H1 (cell line): ENCODE measurements at regions not wholly inside any gene's neighbourhood (a gene's known extent, or its start where the extent isn't known, plus 50 kb on each side); places are given as distances from the start of the nearest gene placed in this dataset.
A peak's percentile ranks its signal among the peaks of the same experiment; 100 is the strongest.

Source experiments
- CTCF ChIA-PET: fragments of 300-600 bp; sonication (Branson Sonifier 250); formaldehyde crosslinking; loops from one replicate; lab custom pipeline; 2021; ENCODE audit not compliant: partially characterized antibody; lab: Charles Lee
- POLR2A ChIA-PET: fragments of 300-600 bp; sonication (Branson Sonifier 250); formaldehyde crosslinking; loops from one replicate; lab custom pipeline; 2021; ENCODE audit warnings: inconsistent platforms; ENCODE audit not compliant: partially characterized antibody; lab: Charles Lee
- DNase-seq, 2 experiments: peaks; one replicate each; pipeline versions ENCODE4 v3.0.0 to v3.0.0-alpha.2; 2010 to 2022; ENCODE audit warnings: low spot score in 2 of 2, low read depth in 1 of 2, mixed read lengths in 1 of 2
- FAIRE-seq: peaks from 2 replicates; lab custom pipeline; 2011; peaks lifted over from hg19 to GRCh38; lab: Jason Lieb, UNC
- H2AFZ ChIP-seq: 2 replicates; pipeline ENCODE4 v1.8.1; 2012; ENCODE audit warnings: low read length, inconsistent platforms
- H2AK5ac ChIP-seq: 2 replicates; pipeline ENCODE4 v1.6.1; 2013; ENCODE audit warnings: low read depth, low read length
- H2BK120ac ChIP-seq: replicated peaks from 2 replicates; pipeline ENCODE3; 2013; ENCODE audit warnings: low read depth, low read length, inconsistent platforms
- H2BK12ac ChIP-seq: 2 replicates; pipeline ENCODE4 v1.6.1; 2013; ENCODE audit warnings: low read depth, low read length
- H2BK15ac ChIP-seq: 2 replicates; pipeline ENCODE4 v1.6.1; 2013; ENCODE audit warnings: low read length
- H2BK20ac ChIP-seq: 2 replicates; pipeline ENCODE4 v1.6.1; 2013; ENCODE audit warnings: low read length
- H2BK5ac ChIP-seq: 2 replicates; pipeline ENCODE4 v1.6.1; 2013; ENCODE audit warnings: low read depth, low read length
- H3K14ac ChIP-seq: 2 replicates; pipeline ENCODE4 v1.6.1; 2013; ENCODE audit warnings: inconsistent platforms; ENCODE audit not compliant: insufficient read length
- H3K18ac ChIP-seq: 2 replicates; pipeline ENCODE4 v1.6.1; 2013; ENCODE audit warnings: low read length; ENCODE audit errors: extremely low read depth
- H3K23ac ChIP-seq: 2 replicates; pipeline ENCODE4 v1.6.1; 2013; ENCODE audit warnings: inconsistent platforms; ENCODE audit not compliant: insufficient read length
- H3K23me2 ChIP-seq: 2 replicates; pipeline ENCODE4 v1.6.1; 2013; ENCODE audit warnings: low read depth, low read length
- H3K27ac ChIP-seq: 2 replicates; pipeline ENCODE4 v1.6.1; 2011; ENCODE audit warnings: low read depth, low read length, inconsistent platforms
- H3K27me3 ChIP-seq, 4 experiments: replicated peaks in 1 of 4; 1 replicate in 1 of 4; 2 replicates in 3 of 4; pipeline versions ENCODE4 v1.6.1 to v1.8.1; 2011 to 2013; ENCODE audit warnings: low read length in 3 of 4, mild to moderate bottlenecking in 3 of 4, inconsistent platforms in 2 of 4, mixed read lengths in 2 of 4, moderate library complexity in 1 of 4; ENCODE audit not compliant: control insufficient read depth in 3 of 4, insufficient read depth in 3 of 4; ENCODE audit errors: extremely low read depth in 1 of 4
- H3K36me3 ChIP-seq, 4 experiments: 2 replicates each; pipeline versions ENCODE4 v1.6.1 to v1.8.1; 2011 to 2013; ENCODE audit warnings: mild to moderate bottlenecking in 4 of 4, low read length in 3 of 4, moderate library complexity in 2 of 4, control low read depth in 1 of 4, inconsistent platforms in 1 of 4; ENCODE audit not compliant: insufficient read depth in 4 of 4, control insufficient read depth in 2 of 4
- H3K4ac ChIP-seq: replicated peaks from 2 replicates; pipeline ENCODE3; 2013; ENCODE audit warnings: low read length, low read depth, mixed read lengths, inconsistent platforms; ENCODE audit not compliant: insufficient read length
- H3K4me1 ChIP-seq, 4 experiments: replicated peaks in 1 of 4; 1 replicate in 1 of 4; 2 replicates in 3 of 4; pipeline versions ENCODE4 v1.6.1 to v1.8.1; 2011 to 2013; ENCODE audit warnings: low read length in 3 of 4, inconsistent platforms in 2 of 4, mixed read lengths in 1 of 4; ENCODE audit not compliant: insufficient read depth in 4 of 4, control insufficient read depth in 3 of 4
- H3K4me2 ChIP-seq, 2 experiments: 2 replicates each; pipeline versions ENCODE4 v1.6.1 to v1.8.1; 2011 to 2013; ENCODE audit warnings: low read depth in 2 of 2, low read length in 2 of 2, control low read depth in 1 of 2, inconsistent platforms in 1 of 2, mild to moderate bottlenecking in 1 of 2; ENCODE audit not compliant: insufficient read depth in 1 of 2
- H3K4me3 ChIP-seq, 4 experiments: fragments of 200-600, 300-600 bp in 1 of 4; sonication (generic), shearing (Covaris generic), sonication (Bioruptor Twin) in 1 of 4; 2 replicates each; pipeline versions ENCODE4 v1.5.1 to v1.8.1; 2011 to 2016; ENCODE audit warnings: low read length in 4 of 4, low read depth in 3 of 4, control low read depth in 2 of 4, inconsistent platforms in 2 of 4, mild to moderate bottlenecking in 2 of 4, mixed read lengths in 1 of 4, moderate library complexity in 1 of 4; ENCODE audit not compliant: insufficient read depth in 2 of 4; ENCODE audit errors: extremely low read depth in 1 of 4
- H3K56ac ChIP-seq: replicated peaks from 2 replicates; pipeline ENCODE3; 2013; ENCODE audit warnings: low read depth, mild to moderate bottlenecking, mixed read lengths, low read length, inconsistent platforms; ENCODE audit not compliant: insufficient read length
- H3K79me1 ChIP-seq: 2 replicates; pipeline ENCODE4 v1.6.1; 2013; ENCODE audit warnings: low read depth, low read length, control low read depth
- H3K79me2 ChIP-seq, 2 experiments: 2 replicates each; pipeline versions ENCODE4 v1.6.1 to v1.8.1; 2012 to 2013; ENCODE audit warnings: low read length in 2 of 2, mild to moderate bottlenecking in 2 of 2, inconsistent platforms in 1 of 2; ENCODE audit not compliant: insufficient read depth in 2 of 2, control insufficient read depth in 1 of 2
- H3K9ac ChIP-seq, 4 experiments: replicated peaks in 1 of 4; 1 replicate in 1 of 4; 2 replicates in 3 of 4; pipeline versions ENCODE4 v1.6.1 to v1.8.1; 2011 to 2013; ENCODE audit warnings: low read depth in 3 of 4, low read length in 3 of 4, control low read depth in 2 of 4, mild to moderate bottlenecking in 2 of 4, moderate library complexity in 2 of 4, inconsistent platforms in 1 of 4; ENCODE audit errors: extremely low read depth in 1 of 4
- H3K9me3 ChIP-seq, 2 experiments: 2 replicates each; pipeline versions ENCODE4 v1.6.1 to v1.8.1; 2012 to 2013; ENCODE audit warnings: mild to moderate bottlenecking in 2 of 2, moderate library complexity in 2 of 2, control low read depth in 1 of 2, inconsistent platforms in 1 of 2, low read depth in 1 of 2, low read length in 1 of 2, mixed read lengths in 1 of 2; ENCODE audit not compliant: insufficient read depth in 2 of 2
- H4K20me1 ChIP-seq, 2 experiments: replicated peaks in 1 of 2; 2 replicates each; pipeline versions ENCODE3 to v1.8.1; 2011 to 2013; ENCODE audit warnings: inconsistent platforms in 2 of 2, low read length in 2 of 2, mild to moderate bottlenecking in 1 of 2; ENCODE audit not compliant: insufficient read depth in 2 of 2, control insufficient read depth in 1 of 2
- H4K5ac ChIP-seq: 2 replicates; pipeline ENCODE4 v1.6.1; 2013; ENCODE audit warnings: low read length, low read depth, mixed read lengths, inconsistent platforms; ENCODE audit not compliant: insufficient read length
- H4K8ac ChIP-seq: 2 replicates; pipeline ENCODE4 v1.8.0; 2013; ENCODE audit warnings: mild to moderate bottlenecking, moderate library complexity, low read length, inconsistent platforms; ENCODE audit not compliant: insufficient read depth; ENCODE audit errors: extremely low read depth
- H4K91ac ChIP-seq: replicated peaks from 2 replicates; pipeline ENCODE3; 2013; ENCODE audit warnings: low read length, mixed read lengths, inconsistent platforms; ENCODE audit not compliant: insufficient read length
- CHD2 ChIP-seq: IDR thresholded peaks from 2 replicates; pipeline ENCODE4 v1.6.1; 2012; ENCODE audit warnings: low read length, improper control_type of control experiment
- CTCF ChIP-seq, 3 experiments: IDR thresholded peaks; 1 replicate in 2 of 3; 2 replicates in 1 of 3; pipeline versions ENCODE4 v1.5.1 to v1.6.1; 2011; ENCODE audit warnings: low read length in 3 of 3, mild to moderate bottlenecking in 3 of 3, inconsistent platforms in 2 of 3, low read depth in 1 of 3, moderate library complexity in 1 of 3; ENCODE audit not compliant: insufficient read depth in 1 of 3; ENCODE audit errors: control extremely low read depth in 1 of 3
- FOSL1 ChIP-seq: IDR thresholded peaks from 2 replicates; pipeline ENCODE4 v1.6.1; 2011; ENCODE audit warnings: mild to moderate bottlenecking, low read depth, low read length, moderate library complexity; ENCODE audit not compliant: insufficient read depth
- HDAC2 ChIP-seq, 2 experiments: fragments of 300-600 bp in 1 of 2; sonication (generic) in 1 of 2; IDR thresholded peaks; 2 replicates each; pipeline ENCODE4 v1.6.1; 2011 to 2012; ENCODE audit warnings: low read depth in 2 of 2, low read length in 2 of 2, mild to moderate bottlenecking in 2 of 2, moderate library complexity in 2 of 2, borderline replicate concordance in 1 of 2, inconsistent platforms in 1 of 2
- JUND ChIP-seq: IDR thresholded peaks from 2 replicates; pipeline ENCODE4 v1.6.1; 2011; ENCODE audit warnings: mild to moderate bottlenecking, improper control_type of control experiment, low read length
- MAX ChIP-seq: IDR thresholded peaks from 2 replicates; pipeline ENCODE4 v1.6.1; 2012; ENCODE audit warnings: inconsistent platforms
- RAD21 ChIP-seq, 2 experiments: IDR thresholded peaks in 1 of 2; conservative IDR thresholded peaks in 1 of 2; 2 replicates each; pipeline ENCODE4 v1.6.1; 2011; ENCODE audit warnings: low read depth in 2 of 2, low read length in 2 of 2, improper control_type of control experiment in 1 of 2, inconsistent platforms in 1 of 2, mild to moderate bottlenecking in 1 of 2, moderate library complexity in 1 of 2
- SIN3A ChIP-seq, 2 experiments: IDR thresholded peaks in 1 of 2; conservative IDR thresholded peaks in 1 of 2; 2 replicates each; pipeline ENCODE4 v1.6.1; 2011 to 2012; ENCODE audit warnings: low read length in 2 of 2, improper control_type of control experiment in 1 of 2, low read depth in 1 of 2, mild to moderate bottlenecking in 1 of 2
- SIX5 ChIP-seq: IDR thresholded peaks from 2 replicates; pipeline ENCODE4 v1.6.1; 2011; ENCODE audit warnings: mild to moderate bottlenecking, low read depth, low read length
- SP4 ChIP-seq: IDR thresholded peaks from 2 replicates; pipeline ENCODE4 v1.6.1; 2012; ENCODE audit warnings: low read length, inconsistent platforms

DNA sequence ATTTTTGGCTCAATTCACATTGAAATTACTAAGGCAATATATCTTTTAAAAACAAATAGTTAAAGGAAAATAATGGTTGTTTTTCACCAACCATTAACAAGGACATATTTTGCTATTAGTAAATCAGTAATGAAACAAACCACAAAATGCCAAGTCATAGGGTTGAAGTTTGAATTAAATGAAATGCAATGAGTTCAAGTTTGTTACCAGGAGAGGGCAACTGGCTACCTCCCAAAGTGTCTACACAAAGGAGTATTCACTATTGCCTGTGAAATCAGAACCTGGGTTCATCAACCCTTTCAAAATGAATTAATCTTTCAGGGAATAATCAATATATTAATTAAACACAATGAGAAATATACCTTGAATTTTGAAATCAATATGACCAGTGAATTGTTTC lies 138.4 kb upstream of the DMRTA1 start:
- Histone ChIP-seq H3K4me1 (no peaks in the 10 kb centered on the region), H3K79me1 (no peaks in the 10 kb centered on the region), H3K79me2 (no peaks in the 10 kb centered on the region), H2AFZ (no peak overlapping the region), H3K18ac (no peak overlapping the region), H2BK15ac (no peak overlapping the region), H3K9ac (no peak overlapping the region), H3K56ac (no peak overlapping the region), H3K27me3 (no peaks in the 10 kb centered on the region), H2BK20ac (no peak overlapping the region), H3K4ac (no peak overlapping the region), H3K14ac (no peak overlapping the region), H2AK5ac (no peak overlapping the region), H3K4me2 (no peak overlapping the region), H3K23ac (no peak overlapping the region), H4K91ac (no peak overlapping the region), H3K36me3 (no peaks in the 10 kb centered on the region), H2BK12ac (no peak overlapping the region), H2BK5ac (no peak overlapping the region), H3K9me3 (no peaks in the 10 kb centered on the region; a peak in 1 of 4 replicates), H3K23me2 (no peaks in the 10 kb centered on the region), H3K4me3 (no peak overlapping the region), H2BK120ac (no peak overlapping the region), H4K20me1 (no peaks in the 10 kb centered on the region), H4K5ac (no peak overlapping the region), H4K8ac (no peak overlapping the region), H3K27ac (no peak overlapping the region)
- FAIRE-seq (no peak), DNase-seq (no peak)
- CTCF ChIA-PET, result interaction anchor here (0.7 to 5.6 kb wide), 5 partner anchors 10 to 148 kb away, joined by 3 to 80 read pairs (median 8); no protein-coding TSS in a partner anchor
- TF ChIP-seq SP4 (no peak), CTCF (IDR thresholded peaks at IDR 0.05; ENCODE audit: control extremely low read depth in 1 of 3, insufficient read depth in 1 of 3, low read depth in 1 of 3, low read length in 3 of 3) (peak in 2 of 3 experiments; percentile 11 to 13; a peak in 2 of 4 replicates), MAX (no peak), JUND (no peak), RAD21 (IDR thresholded peaks at IDR 0.05 in 1 of 2, conservative IDR thresholded peaks at IDR 0.05 in 1 of 2; ENCODE audit: low read depth in 2 of 2, low read length in 2 of 2) (peak; percentile 40 to 55), HDAC2 (IDR thresholded peaks at IDR 0.05; ENCODE audit: borderline replicate concordance in 1 of 2, low read depth in 2 of 2, low read length in 2 of 2) (no peak), SIN3A (conservative IDR thresholded peaks at IDR 0.05 in 1 of 2, IDR thresholded peaks at IDR 0.05 in 1 of 2; ENCODE audit: low read depth in 1 of 2, low read length in 2 of 2) (no peak), SIX5 (no peak), CHD2 (no peak), FOSL1 (no peak)
- POLR2A ChIA-PET, result interaction anchor here (1.3 kb wide), 1 partner anchor 144 kb away, joined by 3 read pairs; no protein-coding TSS in a partner anchor
